NOMO-1 treated with dmso at 0.1 percent for 144 hours (cell line): ENCODE measurements at regions not wholly inside any gene's neighbourhood (a gene's known extent, or its start where the extent isn't known, plus 50 kb on each side); places are given as distances from the start of the nearest gene placed in this dataset.

ENCODE experiments used
- DNase-seq: peaks from one replicate; lab custom pipeline; 2025; ENCODE audit not compliant: unreplicated experiment; lab: John Stamatoyannopoulos, UW

DNA sequence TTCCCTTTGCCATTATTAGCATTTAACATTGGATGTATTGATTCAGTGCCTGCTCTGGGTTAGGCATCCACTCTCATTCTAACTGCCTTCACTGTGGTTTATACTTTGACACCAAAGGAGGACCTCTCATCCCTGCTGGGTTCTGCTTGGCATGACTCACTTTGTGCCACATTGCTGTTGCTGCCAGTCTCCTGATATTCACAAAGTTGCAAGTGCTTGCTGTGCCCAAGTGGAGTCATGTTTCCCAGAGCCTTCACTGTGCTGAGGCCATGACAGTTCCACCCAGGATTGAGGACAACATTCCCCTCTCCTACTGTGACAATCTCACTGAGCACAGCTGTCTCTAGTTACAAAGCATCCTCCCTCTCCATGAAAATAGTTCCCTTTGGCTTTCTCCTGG lies 519.9 kb upstream of the USP24 start:
- DNase-seq = no peak

DNA sequence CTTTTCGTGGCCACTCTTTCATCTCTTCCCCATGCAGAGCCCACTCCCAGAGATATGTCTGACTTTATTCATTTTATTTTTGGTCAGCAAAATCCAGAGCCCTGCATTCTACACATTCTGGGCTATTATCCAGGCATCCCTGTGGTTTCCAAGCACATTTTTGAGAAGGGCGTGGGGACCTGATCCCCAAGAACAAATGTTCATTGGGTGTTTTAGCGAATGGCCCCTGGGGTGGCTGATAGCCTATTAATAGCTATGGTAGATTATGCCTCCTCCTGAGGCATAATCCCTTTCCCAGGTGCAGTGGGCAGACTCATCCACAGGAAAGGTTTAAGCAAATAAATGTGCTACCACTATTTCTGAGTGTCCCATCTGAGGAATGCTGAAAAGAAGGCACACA lies 511.8 kb upstream of the USP24 start:
- no peak for DNase-seq

DNA sequence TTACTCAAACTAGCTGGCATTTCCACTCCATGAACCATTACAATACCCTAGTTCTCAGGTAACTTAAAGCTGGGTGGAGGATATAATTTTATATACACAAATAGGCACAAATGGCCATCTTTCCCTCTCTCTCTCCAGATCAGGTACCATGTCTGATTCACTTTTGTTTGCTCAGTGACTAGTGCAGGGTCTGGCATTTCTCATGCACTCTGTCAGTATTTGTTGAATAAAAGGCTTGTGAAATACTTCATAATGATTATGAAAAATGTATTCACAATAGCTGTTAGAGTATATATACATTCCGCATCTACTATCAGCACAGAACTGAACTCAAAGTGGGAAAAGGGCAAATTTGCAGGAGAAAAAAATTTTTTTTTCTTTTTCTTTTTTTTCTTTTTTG lies 510.2 kb upstream of the USP24 start:
- no peak for DNase-seq

- no peak for DNase-seq
Observed at GRCh38 chr1:55724551-55725325, 509.6 kb upstream of the USP24 start.

DNA sequence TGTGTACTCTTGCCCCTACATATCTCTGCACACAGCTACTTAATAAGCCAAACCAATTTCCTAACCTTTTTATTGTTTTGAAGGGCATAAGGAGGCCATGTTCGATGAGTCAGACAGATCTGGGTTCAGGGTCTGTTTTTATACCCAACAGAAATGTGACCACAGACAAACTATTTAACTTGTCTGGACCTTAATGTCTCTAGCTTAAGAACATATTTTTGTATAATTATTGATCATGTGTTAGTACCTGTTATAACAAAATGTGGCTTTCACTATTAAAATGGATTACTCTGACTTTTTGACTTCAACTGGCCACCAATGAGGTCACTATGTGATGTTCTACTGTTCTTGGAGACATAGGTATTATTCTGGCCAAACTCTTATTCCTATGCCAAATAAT lies 507.8 kb upstream of the USP24 start:
- no peak for DNase-seq

DNA sequence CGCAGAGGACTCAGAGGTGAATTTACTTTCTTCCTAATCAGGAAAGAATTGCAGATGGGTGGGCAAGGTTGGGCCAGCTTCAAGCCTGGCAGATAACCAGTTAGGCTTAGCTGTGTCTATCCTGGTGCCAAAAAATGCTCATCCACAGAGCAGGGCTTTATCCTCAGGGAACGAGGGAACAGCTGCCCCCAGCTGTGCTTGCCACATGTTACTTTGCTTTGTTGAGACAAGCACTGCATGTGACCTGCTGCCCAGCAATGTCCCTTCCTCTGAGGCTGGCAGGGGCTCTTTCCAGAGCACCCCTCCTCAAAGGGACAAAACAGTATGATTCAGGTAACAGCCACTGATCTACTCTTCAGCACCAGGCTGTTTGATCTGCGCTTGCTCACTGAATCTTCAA lies 505.1 kb upstream of the USP24 start:
- no peak for DNase-seq

GRCh38 chr1:55718758-55719671 lies 503.9 kb upstream of the USP24 start:
- no peak for DNase-seq

DNA sequence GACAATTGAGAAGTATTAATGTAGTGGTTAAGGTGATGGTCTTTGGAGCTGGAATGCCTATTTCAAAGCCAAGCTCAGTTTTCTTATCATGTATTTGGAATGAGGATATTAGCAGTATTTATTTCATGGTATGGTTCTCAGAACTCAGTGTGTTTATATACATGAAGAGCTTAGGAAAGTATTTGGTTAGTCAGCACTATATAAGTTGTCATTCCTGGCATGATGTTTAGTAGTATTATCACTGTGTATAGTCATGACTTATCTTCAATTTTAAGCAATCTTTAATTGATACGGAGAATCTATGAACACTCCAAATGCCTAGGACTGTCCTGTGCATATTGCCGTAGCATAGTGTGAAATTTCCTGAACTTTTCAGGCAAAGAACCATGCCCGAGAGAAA lies 501.9 kb upstream of the USP24 start:
- DNase-seq = no peak

DNA sequence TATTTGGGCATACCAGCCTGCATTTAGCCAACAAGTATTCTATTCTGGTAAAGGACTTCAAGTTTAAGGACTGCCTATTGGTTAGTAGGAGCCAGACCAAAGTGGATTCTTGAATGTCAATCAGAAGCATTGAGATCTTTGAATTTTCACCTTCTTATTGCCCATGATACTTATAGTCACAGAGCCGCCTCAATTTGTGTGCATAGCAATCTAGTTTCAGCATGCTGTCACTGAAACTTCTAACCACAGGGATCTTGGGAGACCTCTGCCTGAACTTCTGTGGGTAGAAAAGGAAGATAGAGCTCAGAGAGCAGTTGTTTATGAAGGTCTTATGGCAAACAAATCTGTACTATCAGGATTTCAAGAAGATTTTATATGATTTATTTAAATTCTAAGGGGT lies 501.4 kb upstream of the USP24 start:
- DNase-seq = no peak

DNA sequence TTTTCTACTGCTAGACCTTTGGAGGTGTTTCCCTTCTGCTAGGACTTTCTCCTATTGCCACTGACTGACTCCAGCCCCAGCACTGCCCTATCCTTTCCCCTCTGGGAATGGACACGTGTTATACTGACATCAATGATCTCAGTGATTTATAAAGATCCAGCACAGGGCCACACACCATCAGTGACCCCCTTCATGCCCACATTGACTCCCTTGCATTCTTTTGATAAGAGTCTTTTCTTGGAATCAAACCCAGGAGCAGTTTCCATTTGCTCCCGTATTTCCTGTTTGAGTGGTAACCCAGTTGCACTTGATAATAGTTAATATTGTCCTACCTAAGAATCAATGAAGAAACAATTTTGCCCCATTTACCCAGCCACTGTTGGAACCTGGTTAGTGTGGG lies 501.0 kb upstream of the USP24 start:
- DNase-seq = no peak

- no peak for DNase-seq
Observed at GRCh38 chr1:55714230-55714629, 499.1 kb upstream of the USP24 start.

GRCh38 chr1:55713516-55713915 lies 498.4 kb upstream of the USP24 start:
- DNase-seq = no peak

GRCh38 chr1:55712148-55712547 lies 497.0 kb upstream of the USP24 start:
- no peak for DNase-seq

GRCh38 chr1:55708781-55709180 lies 493.6 kb upstream of the USP24 start:
- no peak for DNase-seq

GRCh38 chr1:55707846-55708245 lies 492.7 kb upstream of the USP24 start:
- no peak for DNase-seq

DNA sequence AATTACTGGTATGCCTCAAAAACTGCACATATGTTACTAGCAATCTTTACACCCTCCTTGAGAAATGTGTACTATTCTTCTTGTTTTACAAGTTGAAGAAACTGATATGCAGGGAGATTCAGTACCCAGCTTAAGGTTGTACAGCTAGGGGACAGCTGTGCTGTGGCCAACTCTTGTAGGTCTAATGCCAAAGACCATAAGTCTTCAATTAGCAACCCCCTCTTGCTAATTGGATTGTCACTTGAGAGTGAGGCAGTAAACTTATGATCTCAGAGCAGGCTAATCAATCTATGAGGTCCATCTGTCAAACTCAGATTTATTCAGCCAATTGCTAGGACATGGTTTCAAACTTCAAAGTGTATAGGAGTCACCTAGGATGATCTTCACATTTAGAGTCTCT lies 492.0 kb upstream of the USP24 start:
- DNase-seq = no peak

DNA sequence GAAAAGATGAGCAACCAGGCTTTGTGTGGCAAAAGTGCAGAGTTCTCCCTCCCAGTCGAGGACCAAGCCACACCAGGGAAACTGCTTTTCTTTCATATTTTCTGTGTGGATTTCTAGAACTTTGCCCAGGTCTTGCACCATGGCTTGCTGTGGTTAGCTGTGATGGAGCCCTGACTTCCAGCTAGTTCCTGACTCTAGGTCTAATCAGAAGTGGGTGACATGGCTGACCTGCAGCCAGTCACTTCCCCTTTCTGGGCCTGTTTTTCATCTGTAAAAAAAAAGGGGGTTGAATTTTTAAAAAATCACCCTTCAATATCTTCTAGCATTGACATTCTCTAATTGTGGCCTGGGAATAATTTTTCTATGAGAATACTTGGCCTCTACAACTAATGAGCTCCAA lies 491.2 kb upstream of the USP24 start:
- DNase-seq = no peak

DNA sequence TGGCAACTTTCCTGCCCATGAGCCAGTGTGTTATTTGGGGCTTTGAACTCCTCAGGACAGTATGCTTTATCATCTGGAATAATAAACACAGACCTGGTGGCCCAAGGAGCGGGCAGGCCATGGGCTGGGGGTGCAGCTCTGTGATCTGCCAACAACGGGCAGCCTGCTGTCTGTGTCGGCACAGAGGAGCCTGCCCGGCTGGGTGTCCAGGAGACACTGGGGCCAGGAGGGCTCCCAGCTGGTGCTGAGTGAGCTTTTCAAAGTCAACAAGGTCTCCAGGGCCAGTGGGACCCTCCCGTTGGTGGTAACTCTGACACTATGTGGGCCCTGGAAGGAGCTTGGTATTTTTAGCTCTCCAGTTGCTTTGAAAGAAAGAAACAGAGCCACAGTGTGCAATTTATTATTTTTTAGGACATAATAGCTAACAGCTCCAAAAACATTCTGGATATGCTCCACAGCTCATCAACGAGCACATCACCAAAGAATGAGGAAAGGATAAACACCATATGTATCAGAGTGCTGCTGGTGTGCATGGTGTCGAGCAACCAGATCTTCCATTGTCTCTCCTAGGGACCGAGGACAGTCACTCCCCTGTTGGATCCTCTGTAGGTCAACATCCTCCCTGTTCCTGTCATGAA lies 488.7 kb upstream of the USP24 start:
- no peak for DNase-seq

DNA sequence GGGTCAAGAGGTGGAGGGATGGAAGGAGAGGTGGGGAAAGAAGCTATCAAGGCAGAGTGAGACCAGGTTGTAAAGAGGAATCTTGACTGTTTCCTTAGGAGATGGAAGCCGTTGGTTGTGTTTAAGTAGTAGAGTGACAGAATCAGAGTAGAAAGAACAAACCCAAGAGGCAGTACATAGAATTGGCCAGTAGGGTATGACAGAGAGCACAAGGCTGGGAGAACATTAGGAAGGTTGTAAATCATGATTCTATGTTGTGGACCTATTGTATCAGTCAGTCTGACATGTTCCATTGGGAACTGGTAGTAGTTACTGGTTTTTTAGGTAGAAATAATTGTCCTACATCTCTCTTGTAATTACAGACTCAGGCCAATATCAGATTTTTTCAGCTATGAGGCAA lies 486.9 kb upstream of the USP24 start:
- DNase-seq = no peak

- no peak for DNase-seq
Observed at GRCh38 chr1:55700359-55701130, 485.4 kb upstream of the USP24 start.

DNA sequence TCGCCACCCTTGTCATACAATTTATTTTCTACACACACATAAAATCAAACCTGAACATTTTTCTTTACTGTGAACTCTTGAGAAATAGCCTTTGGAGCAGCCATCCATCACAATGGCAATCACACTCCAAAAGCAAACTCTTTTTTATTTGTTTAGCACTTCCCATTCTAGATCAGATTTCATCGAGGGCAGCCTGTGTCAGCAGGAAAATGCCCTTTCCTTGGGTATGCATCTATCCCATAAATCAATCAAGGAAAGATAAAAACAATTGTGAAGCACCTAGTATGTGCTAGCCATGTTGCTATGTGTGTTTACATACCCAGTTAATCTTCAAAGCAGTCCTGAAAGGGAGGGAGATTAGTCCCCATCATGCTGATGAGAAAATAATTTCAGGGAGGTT lies 484.1 kb upstream of the USP24 start:
- no peak for DNase-seq
